H54 (cell line): ENCODE measurements at regions not wholly inside any gene's neighbourhood (a gene's known extent, or its start where the extent isn't known, plus 50 kb on each side); places are given as distances from the start of the nearest gene placed in this dataset.

ENCODE experiments used
- DNase-seq: peaks from one replicate; pipeline ENCODE4 v3.0.0; 2011; ENCODE audit warnings: low spot score, mixed read lengths; ENCODE audit not compliant: insufficient read length
- FAIRE-seq: peaks from 3 replicates; lab custom pipeline; 2011; peaks lifted over from hg19 to GRCh38; lab: Jason Lieb, UNC
- POLR2A ChIP-seq: IDR thresholded peaks from 2 replicates; pipeline ENCODE4 v1.6.1; 2011; ENCODE audit warnings: low read depth, mild to moderate bottlenecking, low read length

GRCh38 chr7:27409776-27410175 is 167.2 kb downstream of the EVX1 start:
- DNase-seq = no peak
- TF ChIP-seq POLR2A = no peak
- no peak for FAIRE-seq

GRCh38 chr7:27410812-27411544 is 168.4 kb downstream of the EVX1 start:
- FAIRE-seq (no peak), DNase-seq (no peak)
- TF ChIP-seq POLR2A = no peak

- no peak for DNase-seq
- FAIRE-seq = no peak
- no peak for TF ChIP-seq POLR2A
These were observed 169.6 kb downstream of the EVX1 start for GRCh38 chr7:27412164-27412563.

GRCh38 chr7:27418541-27418940 is 175.9 kb downstream of the EVX1 start:
- DNase-seq = no peak
- no peak for FAIRE-seq
- TF ChIP-seq POLR2A = no peak

GRCh38 chr7:27419581-27420177 is 177.1 kb downstream of the EVX1 start:
- TF ChIP-seq POLR2A = no peak
- FAIRE-seq (no peak), DNase-seq (no peak)

GRCh38 chr7:27420702-27421101 is 178.1 kb downstream of the EVX1 start:
- FAIRE-seq (no peak), DNase-seq (no peak)
- no peak for TF ChIP-seq POLR2A

- FAIRE-seq = no peak
- TF ChIP-seq POLR2A = no peak
- no peak for DNase-seq
These were observed 180.7 kb downstream of the EVX1 start for GRCh38 chr7:27423290-27423689.

- DNase-seq = no peak
- TF ChIP-seq POLR2A = no peak
- no peak for FAIRE-seq
These were observed 181.2 kb downstream of the EVX1 start for GRCh38 chr7:27423821-27424220.

- TF ChIP-seq POLR2A = no peak
- FAIRE-seq (no peak), DNase-seq (no peak)
These were observed 181.6 kb downstream of the EVX1 start for GRCh38 chr7:27424231-27424630.

- DNase-seq = no peak
- no peak for TF ChIP-seq POLR2A
- no peak for FAIRE-seq
These were observed 182.1 kb downstream of the EVX1 start for GRCh38 chr7:27424749-27425148.

GRCh38 chr7:27427416-27427815 is 184.8 kb downstream of the EVX1 start:
- FAIRE-seq = no peak
- no peak for DNase-seq
- no peak for TF ChIP-seq POLR2A

GRCh38 chr7:27430105-27430504 is 187.5 kb downstream of the EVX1 start:
- DNase-seq = no peak
- no peak for FAIRE-seq
- no peak for TF ChIP-seq POLR2A

GRCh38 chr7:27431465-27431864 is 188.9 kb downstream of the EVX1 start:
- TF ChIP-seq POLR2A = no peak
- DNase-seq (no peak), FAIRE-seq (no peak)

- FAIRE-seq (no peak), DNase-seq (no peak)
- no peak for TF ChIP-seq POLR2A
These were observed 191.0 kb downstream of the EVX1 start for GRCh38 chr7:27433581-27433980.
